ENCODE measurements at regions not wholly inside any gene's neighbourhood (a gene's known extent, or its start where the extent isn't known, plus 50 kb on each side); places are given as distances from the start of the nearest gene placed in this dataset.

GRCh38 chr6:26184367-26184891 lies 97.2 kb downstream of the HFE start:
- TF ChIP-seq CTCF (IDR thresholded peaks at IDR 0.05), result no peak
- no peak for TF ChIP-seq EZH2 (IDR thresholded peaks at IDR 0.05; ENCODE audit: borderline replicate concordance, insufficient read depth, low read depth, low read length, poor library complexity, severe bottlenecking)

All from B cell (primary cell).